Psoas muscle (tissue), 7 donors: ENCODE measurements at regions not wholly inside any gene's neighbourhood (a gene's known extent, or its start where the extent isn't known, plus 50 kb on each side); places are given as distances from the start of the nearest gene placed in this dataset.

ENCODE experiments used
- ATAC-seq, 4 donors: fragments of 200-7000 bp; cut with Tn5 transposase; one replicate each; pipeline ENCODE4 v1.9.1; 2020; ENCODE audit warnings: moderate library complexity in 3 of 4, mild to moderate bottlenecking in 2 of 4
- DNase-seq, 2 donors: peaks; one replicate each; pipeline ENCODE4 v3.0.0-alpha.2; 2020
- H3K27ac ChIP-seq: fragments of 200-600 bp; one replicate; pipeline ENCODE4 v1.8.0; 2022
- H3K27me3 ChIP-seq, 3 donors: fragments of 200-600 bp in 1 of 3; one replicate each; pipeline versions ENCODE4 v1.6.1 to v1.8.0; 2013 to 2022; ENCODE audit warnings: low read length in 2 of 3, mild to moderate bottlenecking in 2 of 3, moderate library complexity in 1 of 3; ENCODE audit not compliant: insufficient read depth in 3 of 3
- H3K36me3 ChIP-seq, 2 donors: fragments of 200-600 bp in 1 of 2; one replicate each; pipeline versions ENCODE4 v1.6.1 to v1.8.0; 2013 to 2022; ENCODE audit warnings: low read depth in 1 of 2, mild to moderate bottlenecking in 1 of 2, moderate library complexity in 1 of 2; ENCODE audit not compliant: insufficient read depth in 1 of 2
- H3K4me1 ChIP-seq: fragments of 200-600 bp; one replicate; pipeline ENCODE4 v1.8.0; 2022
- H3K4me3 ChIP-seq: fragments of 200-600 bp; one replicate; pipeline ENCODE4 v1.8.0; 2022; ENCODE audit warnings: mild to moderate bottlenecking
- H3K9me3 ChIP-seq: fragments of 200-600 bp; one replicate; pipeline ENCODE4 v1.8.0; 2022
- CTCF ChIP-seq: fragments of 200-600 bp; IDR thresholded peaks from one replicate; pipeline ENCODE4 v1.8.0; 2022; ENCODE audit warnings: antibody characterized with exemption
- WGBS, 3 donors: extraction: QIAGEN DNeasy Blood & Tissue Kit; methylation state at CpG; one replicate each; pipeline versions ENCODE4 v1.1.6 to v1.1.7; 2013; 5-methylcytosine and 5-hydroxymethylcytosine counted together
- intact Hi-C, 2 donors: fragments of 100-400 bp; cut with DNase I; formaldehyde crosslinking; loops; one replicate each; pipeline versions ENCODE4 v1.11.0 to v1.14.2; 2022
- donor health status: healthy with polysubstance abuse.
- donor health status: DM: no; HTN: no; CAD: no; lungs with moderate emphysema.
- donor health status: Bipolar disorder and iron deficiency.
- donor health status: healthy.
- donor health status: DM: yes; HTN: yes; CAD: no.
- donor health status: DM: no; HTN: no; CAD: no.
- donor health status: DM: yes; HTN: yes; CAD: no.

GRCh38 chr19:31510635-31511034 lies 161.4 kb upstream of the TSHZ3 start:
- 80 to 89% (median 82%) methylated on average over 10 of the region's 10 CpGs for WGBS, 3 donors
- no peaks in the 10 kb centered on the region for H3K27me3 ChIP-seq
- no peak for ATAC-seq

GRCh38 chr19:31511098-31511497 lies 161.9 kb upstream of the TSHZ3 start:
- Histone ChIP-seq H3K27ac (no peak overlapping the region), H3K9me3 (no peaks in the 10 kb centered on the region), H3K4me3 (no peak overlapping the region), H3K36me3 (no peaks in the 10 kb centered on the region), H3K4me1 (no peaks in the 10 kb centered on the region), H3K27me3 (peaks cover 0 to 3% (median 0%) of the 10 kb centered on the region in 3 donors)
- no peak for TF ChIP-seq CTCF
- ATAC-seq (no peak), DNase-seq (no peak)
- intact Hi-C loops: no loop called here
- 82 to 85% (median 82%) methylated on average over 3 of the region's 3 CpGs for WGBS, 3 donors

More at GRCh38 chr19:31510635-31511034, 161.4 kb upstream of the TSHZ3 start:
- intact Hi-C loops: no loop called here
- Histone ChIP-seq H3K27ac (no peak overlapping the region), H3K4me1 (no peaks in the 10 kb centered on the region), H3K9me3 (no peaks in the 10 kb centered on the region), H3K36me3 (no peaks in the 10 kb centered on the region), H3K4me3 (no peak overlapping the region)
- no peak for DNase-seq
- TF ChIP-seq CTCF: no peak

- H3K27ac ChIP-seq: no peak overlapping the region
- H3K9me3 ChIP-seq: no peaks in the 10 kb centered on the region
- no peak for TF ChIP-seq CTCF
- H3K4me1 ChIP-seq: no peaks in the 10 kb centered on the region
- H3K4me3 ChIP-seq: no peak overlapping the region
- DNase-seq (no peak), ATAC-seq (no peak)
- peaks cover 0 to 3% (median 0%) of the 10 kb centered on the region in 3 donors for H3K27me3 ChIP-seq
- 76 to 88% (median 77%) methylated on average over 5 of the region's 5 CpGs for WGBS, 3 donors
- intact Hi-C loops: no loop called here
- H3K36me3 ChIP-seq: no peaks in the 10 kb centered on the region
Measured at GRCh38 chr19:31511696-31512095, 162.5 kb upstream of the TSHZ3 start.

- Histone ChIP-seq H3K27ac (no peak overlapping the region), H3K4me3 (no peak overlapping the region), H3K27me3 (peaks cover 0 to 3% (median 0%) of the 10 kb centered on the region in 3 donors), H3K4me1 (no peaks in the 10 kb centered on the region), H3K9me3 (no peaks in the 10 kb centered on the region), H3K36me3 (no peaks in the 10 kb centered on the region)
- ATAC-seq (no peak), DNase-seq (no peak)
- intact Hi-C loops: no loop called here
- 82 to 88% (median 85%) methylated on average over 10 of the region's 10 CpGs for WGBS, 3 donors
- TF ChIP-seq CTCF: no peak
Measured at GRCh38 chr19:31512181-31512970, 163.1 kb upstream of the TSHZ3 start.

GRCh38 chr19:31513841-31514240 lies 164.6 kb upstream of the TSHZ3 start:
- intact Hi-C loops: no loop called here
- ATAC-seq: no peak

More at GRCh38 chr19:31513841-31514240, 164.6 kb upstream of the TSHZ3 start:
- WGBS, 3 donors: 84 to 90% (median 88%) methylated on average over 13 of the region's 13 CpGs
- no peak for DNase-seq
- Histone ChIP-seq H3K27ac (no peak overlapping the region), H3K4me1 (no peaks in the 10 kb centered on the region), H3K36me3 (no peaks in the 10 kb centered on the region), H3K4me3 (no peak overlapping the region), H3K27me3 (peaks cover 0 to 3% (median 0%) of the 10 kb centered on the region in 3 donors), H3K9me3 (no peaks in the 10 kb centered on the region)
- TF ChIP-seq CTCF: no peak
